ENCODE measurements at regions not wholly inside any gene's neighbourhood (a gene's known extent, or its start where the extent isn't known, plus 50 kb on each side); places are given as distances from the start of the nearest gene placed in this dataset.
"Not testable (repeated sequence)": the region's sequence is repeated elsewhere in the genome, so short reads cannot be mapped to it uniquely, and the experiment has no call there.

- TF ChIP-seq CTCF (conservative IDR thresholded peaks at IDR 0.05; ENCODE audit: low read depth, low read length); EZH2 (IDR thresholded peaks at IDR 0.05; ENCODE audit: low read length, unreplicated experiment): not testable (repeated sequence)
Measured at GRCh38 chr15:75765551-75766305, 53.1 kb upstream of the CSPG4 start.
